Pancreas (tissue), 10 donors: ENCODE measurements at regions not wholly inside any gene's neighbourhood (a gene's known extent, or its start where the extent isn't known, plus 50 kb on each side); places are given as distances from the start of the nearest gene placed in this dataset.

Experiments used
- ATAC-seq, 4 donors: fragments of 200-7000 bp; cut with Tn5 transposase; one replicate each; pipeline versions ENCODE4 v1.8.0 to v1.9.1; 2020; ENCODE audit warnings: mild to moderate bottlenecking in 4 of 4, moderate library complexity in 4 of 4
- DNase-seq, 6 donors: peaks; one replicate each; pipeline ENCODE4 v3.0.0-alpha.2; 2020
- FAIRE-seq: peaks from 2 replicates; lab custom pipeline; 2012; peaks lifted over from hg19 to GRCh38; lab: Jason Lieb, UNC
- H3K27ac ChIP-seq, 4 donors: fragments of 200-600 bp; sonication (generic); 1 replicate in 3 of 4; 2 replicates in 1 of 4; pipeline versions ENCODE4 v1.5.0 to v1.8.0; 2020
- H3K27me3 ChIP-seq, 4 donors: fragments of 200-600 bp; one replicate each; pipeline ENCODE4 v1.8.0; 2021
- H3K36me3 ChIP-seq, 3 donors: fragments of 200-600 bp; sonication (generic) in 1 of 3; one replicate each; pipeline versions ENCODE4 v1.5.0 to v1.8.0; 2020 to 2021
- H3K4me1 ChIP-seq, 3 donors: fragments of 200-600 bp; one replicate each; pipeline ENCODE4 v1.8.0; 2021
- H3K4me3 ChIP-seq, 4 donors: fragments of 200-600 bp; sonication (generic) in 2 of 4; one replicate each; pipeline versions ENCODE4 v1.5.0 to v1.8.0; 2020 to 2021
- H3K9me3 ChIP-seq, 4 donors: fragments of 200-600 bp; one replicate each; pipeline ENCODE4 v1.8.0; 2021
- WGBS, 2 donors: extraction: QIAGEN DNeasy Blood & Tissue Kit; methylation state at CpG; one replicate each; pipeline ENCODE4 v1.1.7; 2013; 5-methylcytosine and 5-hydroxymethylcytosine counted together
- intact Hi-C, 3 donors: fragments of 100-400 bp; cut with DNase I; formaldehyde crosslinking; loops; one replicate each; pipeline versions ENCODE4 v1.11.1 to v1.14.2; 2022
- TF ChIP-seq, protein P1 (sequence below), 4 donors: fragments of 200-600 bp; sonication (generic) in 3 of 4; IDR thresholded peaks; one replicate each; pipeline versions ENCODE4 v1.5.0 to v1.8.0; 2021; ENCODE audit warnings: antibody characterized with exemption in 4 of 4
- donor health status: healthy with polysubstance abuse.
- donor health status: DM: no; HTN: no; CAD: no; lungs with moderate emphysema.
- donor health status: DM: no; HTN: no; CAD: no.
- donor health status: control.
- donor health status: control.
- donor health status: Bipolar disorder and iron deficiency.
- donor health status: DM: yes; HTN: yes; CAD: no.
- donor health status: DM: no; HTN: no; CAD: no.
- donor health status: DM: no; HTN: no; CAD: no.
- donor health status: DM: yes; HTN: yes; CAD: no.

DNA sequence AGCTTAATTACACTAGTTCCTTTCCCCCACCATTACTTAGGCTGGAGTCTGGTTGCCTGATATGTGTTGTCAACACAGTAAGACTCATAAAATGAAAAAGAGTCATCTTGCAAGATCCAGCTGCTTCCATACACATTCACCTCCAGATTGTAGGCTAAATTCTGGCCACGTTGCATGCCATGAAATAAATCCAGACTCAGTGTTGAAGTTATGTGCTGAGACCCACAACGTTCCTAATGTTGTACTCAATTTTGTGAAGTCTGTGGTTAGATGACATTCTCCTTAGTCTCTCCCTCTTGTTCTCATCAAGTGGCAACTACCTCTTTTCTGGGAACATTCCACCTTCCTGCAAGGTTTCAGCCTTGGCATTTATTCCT lies 212.3 kb downstream of the LMBRD1 start:
- Histone ChIP-seq H3K27me3 (no peaks in the 10 kb centered on the region), H3K4me1 (no peaks in the 10 kb centered on the region), H3K9me3 (no peaks in the 10 kb centered on the region), H3K4me3 (no peak overlapping the region), H3K27ac (no peak overlapping the region), H3K36me3 (no peaks in the 10 kb centered on the region)
- FAIRE-seq = no peak
- DNase-seq = no peak
- TF ChIP-seq, protein P1, sequence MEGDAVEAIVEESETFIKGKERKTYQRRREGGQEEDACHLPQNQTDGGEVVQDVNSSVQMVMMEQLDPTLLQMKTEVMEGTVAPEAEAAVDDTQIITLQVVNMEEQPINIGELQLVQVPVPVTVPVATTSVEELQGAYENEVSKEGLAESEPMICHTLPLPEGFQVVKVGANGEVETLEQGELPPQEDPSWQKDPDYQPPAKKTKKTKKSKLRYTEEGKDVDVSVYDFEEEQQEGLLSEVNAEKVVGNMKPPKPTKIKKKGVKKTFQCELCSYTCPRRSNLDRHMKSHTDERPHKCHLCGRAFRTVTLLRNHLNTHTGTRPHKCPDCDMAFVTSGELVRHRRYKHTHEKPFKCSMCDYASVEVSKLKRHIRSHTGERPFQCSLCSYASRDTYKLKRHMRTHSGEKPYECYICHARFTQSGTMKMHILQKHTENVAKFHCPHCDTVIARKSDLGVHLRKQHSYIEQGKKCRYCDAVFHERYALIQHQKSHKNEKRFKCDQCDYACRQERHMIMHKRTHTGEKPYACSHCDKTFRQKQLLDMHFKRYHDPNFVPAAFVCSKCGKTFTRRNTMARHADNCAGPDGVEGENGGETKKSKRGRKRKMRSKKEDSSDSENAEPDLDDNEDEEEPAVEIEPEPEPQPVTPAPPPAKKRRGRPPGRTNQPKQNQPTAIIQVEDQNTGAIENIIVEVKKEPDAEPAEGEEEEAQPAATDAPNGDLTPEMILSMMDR (IDR thresholded peaks at IDR 0.05) = no peak
- intact Hi-C loops = no loop called here
- ATAC-seq = no peak
- 32 to 53% methylated on average over 2 of the region's 2 CpGs for WGBS, 2 donors

DNA sequence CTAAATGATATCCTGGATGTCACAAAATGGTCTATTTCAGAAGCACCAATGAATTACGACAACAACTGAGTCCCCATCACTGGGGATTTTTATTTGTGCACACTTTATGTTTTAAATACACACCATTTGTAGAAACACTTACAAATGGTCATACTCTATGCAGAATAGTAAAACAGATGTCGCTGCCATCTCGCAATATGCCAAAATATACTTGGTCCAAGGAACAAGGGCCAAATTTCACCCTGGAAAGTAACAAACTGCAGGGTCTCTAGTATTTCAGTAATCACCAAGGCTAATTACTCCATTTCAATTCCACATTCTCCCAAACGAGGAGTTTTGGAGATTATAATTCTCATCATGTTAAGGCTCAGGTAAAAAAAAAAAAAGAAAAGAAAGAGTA lies 215.2 kb downstream of the LMBRD1 start:
- no peaks in the 10 kb centered on the region for H3K27me3 ChIP-seq
- H3K4me3 ChIP-seq = no peak overlapping the region
- ATAC-seq = no peak
- H3K27ac ChIP-seq = no peak overlapping the region
- TF ChIP-seq, protein P1 (IDR thresholded peaks at IDR 0.05) = no peak
- H3K9me3 ChIP-seq = no peaks in the 10 kb centered on the region
- no peak for FAIRE-seq
- H3K4me1 ChIP-seq = no peaks in the 10 kb centered on the region
- no peaks in the 10 kb centered on the region for H3K36me3 ChIP-seq
- DNase-seq = no peak
- WGBS, 2 donors = 73 to 77% methylated on average over 4 of the region's 4 CpGs
- intact Hi-C loops = no loop called here

DNA sequence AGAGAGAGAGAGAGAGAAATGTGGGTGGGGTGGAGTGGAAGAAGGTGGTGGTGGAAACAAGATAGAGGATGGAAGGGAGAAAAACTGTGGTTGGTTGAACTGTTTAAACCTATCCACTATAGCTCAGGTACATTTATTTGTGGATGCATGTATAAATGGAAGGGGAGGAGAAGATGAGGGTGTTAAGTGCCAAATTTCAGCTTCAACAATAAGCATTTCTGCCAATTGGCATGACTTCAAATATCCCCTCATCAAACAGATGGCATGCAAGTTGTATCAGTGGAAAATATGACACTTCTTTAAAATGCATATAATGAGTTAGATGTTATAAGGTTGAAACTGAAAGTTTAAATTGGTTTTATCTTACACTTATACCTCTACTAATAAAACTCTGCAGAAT lies 216.1 kb downstream of the LMBRD1 start:
- H3K27me3 ChIP-seq = no peaks in the 10 kb centered on the region
- no peaks in the 10 kb centered on the region for H3K36me3 ChIP-seq
- no peak for DNase-seq
- H3K27ac ChIP-seq = no peak overlapping the region
- no peak for ATAC-seq
- H3K4me1 ChIP-seq = no peaks in the 10 kb centered on the region
- TF ChIP-seq, protein P1 (IDR thresholded peaks at IDR 0.05) = no peak
- H3K4me3 ChIP-seq = no peak overlapping the region
- no peaks in the 10 kb centered on the region for H3K9me3 ChIP-seq
- intact Hi-C loops = no loop called here
- FAIRE-seq = no peak

DNA sequence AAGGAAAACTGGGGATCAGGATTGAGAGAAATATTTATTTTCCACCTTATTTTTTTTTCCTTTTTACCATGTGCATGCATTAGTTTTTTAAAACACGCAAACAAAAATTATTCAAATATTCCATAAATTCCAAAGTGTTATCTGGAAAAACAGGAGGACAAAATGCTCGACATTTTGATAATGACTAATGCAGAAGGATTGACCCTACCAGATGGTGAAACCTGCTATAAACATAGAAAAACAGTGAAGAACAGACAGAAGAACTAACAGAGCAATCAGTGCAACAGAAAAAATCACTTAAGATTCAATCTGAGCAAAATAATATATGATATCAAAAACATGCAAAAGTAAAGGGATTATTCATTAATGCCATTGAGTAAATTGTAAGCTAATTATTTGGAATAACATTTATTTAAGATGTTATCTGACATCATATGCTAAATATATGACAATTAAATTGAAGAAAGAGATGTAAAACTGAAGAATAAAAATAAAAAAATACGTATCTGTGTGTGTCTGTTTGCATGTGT lies 218.4 kb downstream of the LMBRD1 start:
- Histone ChIP-seq H3K27me3 (no peaks in the 10 kb centered on the region), H3K4me1 (no peaks in the 10 kb centered on the region), H3K4me3 (no peak overlapping the region), H3K27ac (no peak overlapping the region), H3K9me3 (no peaks in the 10 kb centered on the region), H3K36me3 (no peaks in the 10 kb centered on the region)
- TF ChIP-seq, protein P1 (IDR thresholded peaks at IDR 0.05) = no peak
- FAIRE-seq (no peak), DNase-seq (no peak), ATAC-seq (no peak)
- intact Hi-C loops = no loop called here
- WGBS, 2 donors = 37 to 45% methylated on average over 3 of the region's 3 CpGs

DNA sequence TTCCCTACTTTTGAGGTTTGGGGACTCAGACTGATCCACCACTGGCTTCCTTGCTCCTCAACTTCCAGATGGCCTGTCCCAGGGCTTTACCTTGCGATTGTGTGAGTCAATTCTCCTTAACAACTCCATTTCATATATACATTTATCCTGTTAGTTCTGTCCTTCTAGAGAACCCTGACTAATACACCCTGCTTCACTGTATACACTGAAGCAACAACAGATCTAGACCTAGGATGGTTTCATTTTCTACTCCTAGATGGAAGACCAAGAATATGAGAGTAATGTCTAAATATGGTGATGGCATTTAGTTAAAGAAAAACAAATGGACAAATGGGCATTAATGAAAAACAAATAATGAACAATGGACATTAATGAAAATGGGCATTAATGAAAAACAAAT lies 225.6 kb downstream of the LMBRD1 start:
- 64 to 80% methylated on average over 1 of the region's 1 CpG for WGBS, 2 donors
- intact Hi-C loops = no loop called here

More for the DNA sequence above, 225.6 kb downstream of the LMBRD1 start:
- FAIRE-seq (no peak), DNase-seq (no peak), ATAC-seq (no peak)
- TF ChIP-seq, protein P1 (IDR thresholded peaks at IDR 0.05) = no peak
- Histone ChIP-seq H3K27ac (no peak overlapping the region), H3K36me3 (no peaks in the 10 kb centered on the region), H3K9me3 (no peaks in the 10 kb centered on the region), H3K4me3 (no peak overlapping the region), H3K4me1 (no peaks in the 10 kb centered on the region), H3K27me3 (no peaks in the 10 kb centered on the region)
